Jurkat, Clone E6-1 (cell line): ENCODE measurements at regions not wholly inside any gene's neighbourhood (a gene's known extent, or its start where the extent isn't known, plus 50 kb on each side); places are given as distances from the start of the nearest gene placed in this dataset.
"Not testable (repeated sequence)": the region's sequence is repeated elsewhere in the genome, so short reads cannot be mapped to it uniquely, and the experiment has no call there.

Source experiments
- DNase-seq: peaks from one replicate; pipeline ENCODE4 v3.0.0-alpha.2; 2011; ENCODE audit warnings: low read depth, low spot score
- H3K4me3 ChIP-seq: 2 replicates; pipeline ENCODE4 v1.5.1; 2011; ENCODE audit warnings: mild to moderate bottlenecking, low read length, control low read depth, moderate library complexity

GRCh38 chr3:102302020-102302419 is 132.8 kb upstream of the ZPLD1 start:
- H3K4me3 ChIP-seq, result no peak overlapping the region
- DNase-seq, result no peak

- no peak for DNase-seq
- no peak overlapping the region for H3K4me3 ChIP-seq
Measured at GRCh38 chr3:102304550-102304949, 130.3 kb upstream of the ZPLD1 start.

GRCh38 chr3:102307442-102307841 is 127.4 kb upstream of the ZPLD1 start:
- H3K4me3 ChIP-seq, result no peak overlapping the region
- no peak for DNase-seq

- DNase-seq, result no peak
- H3K4me3 ChIP-seq, result no peak overlapping the region
Measured at GRCh38 chr3:102329066-102329465, 105.7 kb upstream of the ZPLD1 start.

GRCh38 chr3:102329561-102329960 is 105.3 kb upstream of the ZPLD1 start:
- DNase-seq, result no peak
- H3K4me3 ChIP-seq, result no peak overlapping the region

GRCh38 chr3:102332205-102332604 is 102.6 kb upstream of the ZPLD1 start:
- H3K4me3 ChIP-seq, result no peak overlapping the region
- no peak for DNase-seq

GRCh38 chr3:102332934-102333333 is 101.9 kb upstream of the ZPLD1 start:
- no peak for DNase-seq
- no peak overlapping the region for H3K4me3 ChIP-seq

GRCh38 chr3:102336130-102336529 is 98.7 kb upstream of the ZPLD1 start:
- no peak overlapping the region for H3K4me3 ChIP-seq
- DNase-seq, result no peak

- no peak for DNase-seq
- no peak overlapping the region for H3K4me3 ChIP-seq
Measured at GRCh38 chr3:102339671-102340070, 95.1 kb upstream of the ZPLD1 start.

GRCh38 chr3:102346897-102347296 is 87.9 kb upstream of the ZPLD1 start:
- no peak for DNase-seq
- no peak overlapping the region for H3K4me3 ChIP-seq

GRCh38 chr3:102348904-102349303 is 85.9 kb upstream of the ZPLD1 start:
- no peak for DNase-seq
- no peak overlapping the region for H3K4me3 ChIP-seq

GRCh38 chr3:102353148-102353547 is 81.7 kb upstream of the ZPLD1 start:
- no peak overlapping the region for H3K4me3 ChIP-seq
- no peak for DNase-seq

- no peak for DNase-seq
- no peak overlapping the region for H3K4me3 ChIP-seq
Measured at GRCh38 chr3:102353805-102354204, 81.0 kb upstream of the ZPLD1 start.

- no peak for DNase-seq
Measured at GRCh38 chr3:102354818-102355515, 79.8 kb upstream of the ZPLD1 start.

GRCh38 chr3:102356506-102356905 is 78.3 kb upstream of the ZPLD1 start:
- no peak for DNase-seq
- H3K4me3 ChIP-seq, result no peak overlapping the region

More at GRCh38 chr3:102354818-102355515, 79.8 kb upstream of the ZPLD1 start:
- H3K4me3 ChIP-seq, result no peak overlapping the region

GRCh38 chr3:102357313-102357712 is 77.5 kb upstream of the ZPLD1 start:
- DNase-seq, H3K4me3 ChIP-seq: not testable (repeated sequence)

- no peak overlapping the region for H3K4me3 ChIP-seq
- DNase-seq, result no peak
Measured at GRCh38 chr3:102360183-102360860, 74.5 kb upstream of the ZPLD1 start.

GRCh38 chr3:102361101-102361500 is 73.7 kb upstream of the ZPLD1 start:
- no peak overlapping the region for H3K4me3 ChIP-seq
- DNase-seq, result no peak

- not testable (repeated sequence) for DNase-seq, H3K4me3 ChIP-seq
Measured at GRCh38 chr3:102366116-102366515, 68.7 kb upstream of the ZPLD1 start.

- H3K4me3 ChIP-seq, result no peak overlapping the region
- no peak for DNase-seq
Measured at GRCh38 chr3:102374863-102375634, 59.8 kb upstream of the ZPLD1 start.
